CD4-positive, alpha-beta memory T cell (primary cell): ENCODE measurements at regions not wholly inside any gene's neighbourhood (a gene's known extent, or its start where the extent isn't known, plus 50 kb on each side); places are given as distances from the start of the nearest gene placed in this dataset.

Source experiments
- CTCF ChIA-PET: fragments of 350-600 bp; sonication (Branson Sonifier 250); formaldehyde crosslinking; loops from one replicate; lab custom pipeline; 2021; ENCODE audit warnings: inconsistent platforms; ENCODE audit not compliant: partially characterized antibody; lab: Charles Lee
- POLR2A ChIA-PET: fragments of 350-600 bp; sonication (Branson Sonifier 250); formaldehyde crosslinking; loops from one replicate; lab custom pipeline; 2021; ENCODE audit not compliant: partially characterized antibody; lab: Charles Lee
- DNase-seq, 5 donors: peaks; one replicate each; pipeline versions ENCODE4 v3.0.0 to v3.0.0-alpha.2; 2020 to 2022; ENCODE audit warnings: mixed read lengths in 1 of 5
- H3K27ac ChIP-seq: one replicate; pipeline ENCODE4 v1.7.0; 2013; ENCODE audit warnings: low read depth, low read length
- H3K27me3 ChIP-seq: 2 replicates; pipeline ENCODE4 v1.7.0; 2013; ENCODE audit warnings: mild to moderate bottlenecking, low read length, moderate library complexity; ENCODE audit not compliant: insufficient read depth
- H3K36me3 ChIP-seq: 2 replicates; pipeline ENCODE4 v1.7.0; 2013; ENCODE audit warnings: mild to moderate bottlenecking, low read length, moderate library complexity; ENCODE audit not compliant: insufficient read depth
- H3K4me1 ChIP-seq: 2 replicates; pipeline ENCODE4 v1.7.0; 2013; ENCODE audit warnings: mild to moderate bottlenecking, low read length, moderate library complexity; ENCODE audit not compliant: insufficient read depth
- H3K4me3 ChIP-seq, 2 donors: one replicate each; pipeline ENCODE4 v1.7.0; 2013; ENCODE audit warnings: low read length in 2 of 2, mild to moderate bottlenecking in 1 of 2
- H3K9me3 ChIP-seq, 2 donors: one replicate each; pipeline ENCODE4 v1.7.0; 2013; ENCODE audit warnings: low read length in 2 of 2, control low read depth in 1 of 2; ENCODE audit not compliant: control insufficient read depth in 1 of 2
- H3K27ac Mint-ChIP-seq, 7 donors: one replicate each; pipeline ENCODE4 v1.8.0; 2020 to 2021; ENCODE audit warnings: mixed read lengths in 7 of 7, mild to moderate bottlenecking in 6 of 7, inconsistent platforms in 3 of 7, moderate library complexity in 3 of 7
- H3K27me3 Mint-ChIP-seq, 2 donors: one replicate each; pipeline ENCODE4 v1.8.0; 2020 to 2021; ENCODE audit warnings: mixed read lengths in 2 of 2
- H3K36me3 Mint-ChIP-seq, 2 donors: one replicate each; pipeline ENCODE4 v1.8.0; 2020 to 2021; ENCODE audit warnings: mixed read lengths in 2 of 2, inconsistent platforms in 1 of 2, mild to moderate bottlenecking in 1 of 2
- H3K4me1 Mint-ChIP-seq, 4 donors: one replicate each; pipeline ENCODE4 v1.8.0; 2020 to 2021; ENCODE audit warnings: mixed read lengths in 4 of 4, mild to moderate bottlenecking in 1 of 4
- H3K4me3 Mint-ChIP-seq, 8 donors: one replicate each; pipeline ENCODE4 v1.8.0; 2020 to 2021; ENCODE audit warnings: mixed read lengths in 8 of 8, mild to moderate bottlenecking in 7 of 8, moderate library complexity in 6 of 8, inconsistent platforms in 3 of 8
- H3K9me3 Mint-ChIP-seq, 8 donors: one replicate each; pipeline ENCODE4 v1.8.0; 2020 to 2021; ENCODE audit warnings: mixed read lengths in 8 of 8, mild to moderate bottlenecking in 5 of 8, inconsistent platforms in 3 of 8, moderate library complexity in 1 of 8
- intact Hi-C: fragments of 100-400 bp; cut with micrococcal nuclease; formaldehyde crosslinking; loops from one replicate; pipeline ENCODE4 v1.15.1; 2023

- peaks cover 0 to 8% (median 4%) of the 10 kb centered on the region in 8 donors for H3K9me3 Mint-ChIP-seq
- H3K27ac ChIP-seq = no peak overlapping the region
- no peaks in the 10 kb centered on the region for H3K4me1 Mint-ChIP-seq
- no peaks in the 10 kb centered on the region for H3K36me3 Mint-ChIP-seq
- no peak overlapping the region for H3K27ac Mint-ChIP-seq
- no peaks in the 10 kb centered on the region for H3K27me3 ChIP-seq
- intact Hi-C loops = no loop called here
- no peak overlapping the region for H3K4me3 ChIP-seq
- no peak overlapping the region for H3K4me3 Mint-ChIP-seq
- POLR2A ChIA-PET = no interaction called here
- CTCF ChIA-PET = no interaction called here
- no peak for DNase-seq
- no peaks in the 10 kb centered on the region for H3K4me1 ChIP-seq
- peaks cover 10% of the 10 kb centered on the region in 2 donors for H3K27me3 Mint-ChIP-seq
- H3K9me3 ChIP-seq = no peaks in the 10 kb centered on the region
- no peaks in the 10 kb centered on the region for H3K36me3 ChIP-seq
Measured at GRCh38 chr2:236454076-236454475, 115.5 kb upstream of the ACKR3 start.

GRCh38 chr2:236459393-236459792, 110.2 kb upstream of the ACKR3 start:
- peaks cover 5 to 9% of the 10 kb centered on the region in 2 donors for H3K27me3 Mint-ChIP-seq
- Histone ChIP-seq H3K4me3 (no peak overlapping the region), H3K9me3 (no peaks in the 10 kb centered on the region), H3K27ac (no peak overlapping the region), H3K4me1 (no peaks in the 10 kb centered on the region), H3K27me3 (no peaks in the 10 kb centered on the region), H3K36me3 (no peaks in the 10 kb centered on the region)
- no peaks in the 10 kb centered on the region for H3K36me3 Mint-ChIP-seq
- no peak for DNase-seq
- POLR2A ChIA-PET = no interaction called here
- CTCF ChIA-PET = no interaction called here
- H3K4me3 Mint-ChIP-seq = no peak overlapping the region
- H3K27ac Mint-ChIP-seq = no peak overlapping the region
- peaks cover 0 to 16% (median 4%) of the 10 kb centered on the region in 8 donors for H3K9me3 Mint-ChIP-seq
- intact Hi-C loops = no loop called here
- no peaks in the 10 kb centered on the region for H3K4me1 Mint-ChIP-seq

- POLR2A ChIA-PET = no interaction called here
Measured at GRCh38 chr2:236464140-236464539, 105.5 kb upstream of the ACKR3 start.

GRCh38 chr2:236472720-236473495, 96.7 kb upstream of the ACKR3 start:
- no peak for DNase-seq
- Histone ChIP-seq H3K4me1 (no peaks in the 10 kb centered on the region), H3K36me3 (no peaks in the 10 kb centered on the region), H3K27ac (no peak overlapping the region), H3K4me3 (no peak overlapping the region), H3K27me3 (no peaks in the 10 kb centered on the region), H3K9me3 (no peaks in the 10 kb centered on the region)
- no peaks in the 10 kb centered on the region for H3K36me3 Mint-ChIP-seq
- no peak overlapping the region for H3K27ac Mint-ChIP-seq
- no peak overlapping the region for H3K4me3 Mint-ChIP-seq
- H3K27me3 Mint-ChIP-seq = peaks cover 4 to 12% of the 10 kb centered on the region in 2 donors
- H3K9me3 Mint-ChIP-seq = peaks cover 0 to 24% (median 1%) of the 10 kb centered on the region in 8 donors
- CTCF ChIA-PET = no interaction called here
- H3K4me1 Mint-ChIP-seq = no peaks in the 10 kb centered on the region
- intact Hi-C loops = no loop called here
- POLR2A ChIA-PET = no interaction called here

More at GRCh38 chr2:236464140-236464539, 105.5 kb upstream of the ACKR3 start:
- no peak overlapping the region for H3K27ac ChIP-seq
- CTCF ChIA-PET = no interaction called here
- H3K4me1 ChIP-seq = no peaks in the 10 kb centered on the region
- H3K4me3 Mint-ChIP-seq = no peak overlapping the region
- no peaks in the 10 kb centered on the region for H3K4me1 Mint-ChIP-seq
- DNase-seq = no peak
- H3K27me3 Mint-ChIP-seq = peaks cover 0 to 3% of the 10 kb centered on the region in 2 donors
- H3K4me3 ChIP-seq = no peak overlapping the region
- H3K27ac Mint-ChIP-seq = no peak overlapping the region
- no peaks in the 10 kb centered on the region for H3K9me3 ChIP-seq
- peaks cover 0 to 29% (median 15%) of the 10 kb centered on the region in 8 donors for H3K9me3 Mint-ChIP-seq
- H3K36me3 ChIP-seq = no peaks in the 10 kb centered on the region
- H3K36me3 Mint-ChIP-seq = no peaks in the 10 kb centered on the region
- intact Hi-C loops = no loop called here
- no peaks in the 10 kb centered on the region for H3K27me3 ChIP-seq

GRCh38 chr2:236473691-236474090, 95.9 kb upstream of the ACKR3 start:
- CTCF ChIA-PET = no interaction called here
- Histone ChIP-seq H3K36me3 (no peaks in the 10 kb centered on the region), H3K9me3 (no peaks in the 10 kb centered on the region), H3K4me3 (no peak overlapping the region), H3K27me3 (no peaks in the 10 kb centered on the region), H3K4me1 (no peaks in the 10 kb centered on the region), H3K27ac (no peak overlapping the region)
- peaks cover 0 to 24% (median 2%) of the 10 kb centered on the region in 8 donors for H3K9me3 Mint-ChIP-seq
- peaks cover 6 to 12% of the 10 kb centered on the region in 2 donors for H3K27me3 Mint-ChIP-seq
- DNase-seq = no peak
- H3K4me3 Mint-ChIP-seq = no peak overlapping the region
- H3K36me3 Mint-ChIP-seq = no peaks in the 10 kb centered on the region
- H3K27ac Mint-ChIP-seq = no peak overlapping the region
- no peaks in the 10 kb centered on the region for H3K4me1 Mint-ChIP-seq
- POLR2A ChIA-PET = no interaction called here
- intact Hi-C loops = no loop called here

- no peak overlapping the region for H3K4me3 ChIP-seq
- H3K4me1 ChIP-seq = no peaks in the 10 kb centered on the region
- Mint-ChIP-seq H3K9me3 (peaks cover 0 to 55% (median 25%) of the 10 kb centered on the region in 8 donors), H3K4me3 (no peak overlapping the region), H3K36me3 (peaks cover 0 to 7% of the 10 kb centered on the region in 2 donors), H3K4me1 (no peaks in the 10 kb centered on the region), H3K27me3 (peaks cover 7% of the 10 kb centered on the region in 2 donors), H3K27ac (peak overlapping the region in 1 of 7 donors; percentile 17)
- no peaks in the 10 kb centered on the region for H3K36me3 ChIP-seq
- no peaks in the 10 kb centered on the region for H3K9me3 ChIP-seq
- DNase-seq = no peak
- ChIA-PET POLR2A (interaction anchor here (0.6 kb wide), 1 partner anchor 78 kb away, joined by 3 read pairs; no protein-coding TSS in a partner anchor), CTCF (no interaction called here)
- no peaks in the 10 kb centered on the region for H3K27me3 ChIP-seq
- intact Hi-C loops = no loop called here
- H3K27ac ChIP-seq = no peak overlapping the region
Measured at GRCh38 chr2:236479814-236480213, 89.8 kb upstream of the ACKR3 start.

- intact Hi-C loops = no loop called here
- H3K36me3 Mint-ChIP-seq = peaks cover 0 to 7% of the 10 kb centered on the region in 2 donors
Measured at GRCh38 chr2:236483102-236483501, 86.5 kb upstream of the ACKR3 start.

More at GRCh38 chr2:236483102-236483501, 86.5 kb upstream of the ACKR3 start:
- Histone ChIP-seq H3K4me3 (no peak overlapping the region), H3K9me3 (no peaks in the 10 kb centered on the region), H3K4me1 (no peaks in the 10 kb centered on the region), H3K27me3 (no peaks in the 10 kb centered on the region), H3K27ac (no peak overlapping the region), H3K36me3 (no peaks in the 10 kb centered on the region)
- Mint-ChIP-seq H3K27ac (peak overlapping the region in 1 of 7 donors; percentile 9), H3K4me3 (peak overlapping the region in 1 of 8 donors; percentile 37), H3K4me1 (no peaks in the 10 kb centered on the region), H3K9me3 (peaks cover 0 to 32% (median 22%) of the 10 kb centered on the region in 8 donors), H3K27me3 (peaks cover 5 to 7% of the 10 kb centered on the region in 2 donors)
- DNase-seq = no peak
- ChIA-PET POLR2A (no interaction called here), CTCF (no interaction called here)
